MM.1S (cell line): ENCODE measurements at regions not wholly inside any gene's neighbourhood (a gene's known extent, or its start where the extent isn't known, plus 50 kb on each side); places are given as distances from the start of the nearest gene placed in this dataset.

ENCODE experiments used
- DNase-seq: peaks from one replicate; pipeline ENCODE4 v3.0.0-alpha.2; 2015
- H2AFZ ChIP-seq: fragments of 300-600 bp; sonication (generic); 2 replicates; pipeline ENCODE4 v1.6.0; 2016; ENCODE audit warnings: antibody characterized with exemption, low read length
- H3F3A ChIP-seq: fragments of 300-600 bp; sonication (generic); 2 replicates; pipeline ENCODE4 v1.6.1; 2016; ENCODE audit warnings: mild to moderate bottlenecking, antibody characterized with exemption, low read length, moderate library complexity, mixed read lengths; ENCODE audit not compliant: insufficient read depth
- H3K27ac ChIP-seq: fragments of 300-600 bp; sonication (generic); 2 replicates; pipeline ENCODE4 v1.5.1; 2016; ENCODE audit warnings: mild to moderate bottlenecking, low read length
- H3K27me3 ChIP-seq: fragments of 300-600 bp; sonication (generic); replicated peaks from 2 replicates; pipeline ENCODE4 v1.6.0; 2016; ENCODE audit warnings: low read length; ENCODE audit not compliant: insufficient read depth
- H3K36me3 ChIP-seq: fragments of 300-600 bp; sonication (generic); replicated peaks from 2 replicates; pipeline ENCODE4 v1.6.1; 2016; ENCODE audit warnings: mild to moderate bottlenecking, low read length, mixed read lengths; ENCODE audit not compliant: insufficient read depth
- H3K4me1 ChIP-seq: fragments of 300-600 bp; sonication (generic); 2 replicates; pipeline ENCODE4 v1.6.1; 2016; ENCODE audit warnings: low read length, mixed read lengths
- H3K4me2 ChIP-seq: fragments of 300-600 bp; sonication (generic); 2 replicates; pipeline ENCODE4 v1.6.0; 2016; ENCODE audit warnings: low read depth, low read length
- H3K4me3 ChIP-seq: fragments of 300-600 bp; sonication (generic); 2 replicates; pipeline ENCODE4 v1.5.1; 2016; ENCODE audit warnings: low read length, mixed read lengths
- H3K79me2 ChIP-seq: fragments of 300-600 bp; sonication (generic); 2 replicates; pipeline ENCODE4 v1.6.1; 2016; ENCODE audit warnings: mixed run types, low read length, mixed read lengths
- H3K9ac ChIP-seq: fragments of 300-600 bp; sonication (generic); 2 replicates; pipeline ENCODE4 v1.6.1; 2016; ENCODE audit warnings: low read length, mixed read lengths
- H3K9me2 ChIP-seq: fragments of 300-600 bp; sonication (generic); replicated peaks from 2 replicates; pipeline ENCODE4 v1.6.1; 2016; ENCODE audit warnings: mild to moderate bottlenecking, low read length, mixed read lengths; ENCODE audit not compliant: insufficient read depth
- H3K9me3 ChIP-seq: fragments of 300-600 bp; sonication (generic); replicated peaks from 2 replicates; pipeline ENCODE4 v1.6.1; 2016; ENCODE audit warnings: mild to moderate bottlenecking, low read length, mixed read lengths; ENCODE audit not compliant: insufficient read depth
- H4K20me1 ChIP-seq: fragments of 300-600 bp; sonication (generic); 2 replicates; pipeline ENCODE4 v1.6.1; 2016; ENCODE audit warnings: mild to moderate bottlenecking, low read length, moderate library complexity, mixed read lengths; ENCODE audit not compliant: insufficient read depth
- CTCF ChIP-seq: fragments of 300-600 bp; sonication (generic); IDR thresholded peaks from 2 replicates; pipeline ENCODE4 v1.5.1; 2016; ENCODE audit warnings: antibody characterized with exemption, low read length, mixed read lengths
- EZH2 ChIP-seq: fragments of 300-600 bp; sonication (generic); optimal IDR thresholded peaks from 2 replicates; pipeline ENCODE3; 2017; ENCODE audit warnings: low read depth, mild to moderate bottlenecking, antibody characterized with exemption, low read length, mixed read lengths
- EZH2phosphoT487 ChIP-seq: fragments of 300-600 bp; sonication (generic); IDR thresholded peaks from 2 replicates; pipeline ENCODE4 v1.6.1; 2018; ENCODE audit warnings: antibody characterized with exemption, low read length

GRCh38 chr12:87329076-87329863 is 699.9 kb downstream of the C12orf50 start:
- no peaks in the 10 kb centered on the region for H4K20me1 ChIP-seq
- no peak overlapping the region for H2AFZ ChIP-seq
- H3K9me2 ChIP-seq = no peaks in the 10 kb centered on the region
- no peaks in the 10 kb centered on the region for H3K4me1 ChIP-seq
- TF ChIP-seq EZH2phosphoT487 (no peak), CTCF (no peak), EZH2 (no peak)
- DNase-seq = no peak
- no peaks in the 10 kb centered on the region for H3K27me3 ChIP-seq
- no peak overlapping the region for H3K27ac ChIP-seq
- H3F3A ChIP-seq = no peaks in the 10 kb centered on the region
- no peak overlapping the region for H3K4me2 ChIP-seq
- no peak overlapping the region for H3K9ac ChIP-seq
- no peak overlapping the region for H3K4me3 ChIP-seq
- no peaks in the 10 kb centered on the region for H3K9me3 ChIP-seq
- H3K36me3 ChIP-seq = no peaks in the 10 kb centered on the region
- H3K79me2 ChIP-seq = no peaks in the 10 kb centered on the region

GRCh38 chr12:87323369-87323768 is 705.8 kb downstream of the C12orf50 start:
- Histone ChIP-seq H3K4me2 (no peak overlapping the region), H3K27me3 (no peaks in the 10 kb centered on the region), H3K36me3 (no peaks in the 10 kb centered on the region), H4K20me1 (no peaks in the 10 kb centered on the region), H3K4me3 (no peak overlapping the region), H2AFZ (no peak overlapping the region), H3K79me2 (no peaks in the 10 kb centered on the region), H3F3A (peaks cover 3% of the 10 kb centered on the region; the same call in 1 of the 2 replicates), H3K9ac (no peak overlapping the region), H3K27ac (no peak overlapping the region), H3K9me2 (no peaks in the 10 kb centered on the region), H3K9me3 (no peaks in the 10 kb centered on the region), H3K4me1 (peaks cover 4% of the 10 kb centered on the region)
- TF ChIP-seq EZH2phosphoT487 (no peak), CTCF (no peak), EZH2 (no peak)
- DNase-seq = no peak

GRCh38 chr12:87320724-87321123 is 708.5 kb downstream of the C12orf50 start:
- no peak for DNase-seq

More at GRCh38 chr12:87320724-87321123, 708.5 kb downstream of the C12orf50 start:
- H3K9me2 ChIP-seq = no peaks in the 10 kb centered on the region
- no peak for TF ChIP-seq CTCF
- TF ChIP-seq EZH2phosphoT487 = no peak
- TF ChIP-seq EZH2 = no peak
- H3K27me3 ChIP-seq = no peaks in the 10 kb centered on the region
- no peak overlapping the region for H2AFZ ChIP-seq
- peaks cover 6% of the 10 kb centered on the region; the same call in 1 of the 2 replicates for H3F3A ChIP-seq
- H3K36me3 ChIP-seq = no peaks in the 10 kb centered on the region
- no peaks in the 10 kb centered on the region for H3K9me3 ChIP-seq
- no peak overlapping the region for H3K9ac ChIP-seq
- no peak overlapping the region for H3K4me3 ChIP-seq
- H3K4me2 ChIP-seq = no peak overlapping the region
- H3K79me2 ChIP-seq = no peaks in the 10 kb centered on the region
- no peaks in the 10 kb centered on the region for H4K20me1 ChIP-seq
- no peak overlapping the region for H3K27ac ChIP-seq
- H3K4me1 ChIP-seq = peaks cover 10% of the 10 kb centered on the region
